ENCODE measurements at regions not wholly inside any gene's neighbourhood (a gene's known extent, or its start where the extent isn't known, plus 50 kb on each side); places are given as distances from the start of the nearest gene placed in this dataset.
"Not testable (repeated sequence)": the region's sequence is repeated elsewhere in the genome, so short reads cannot be mapped to it uniquely, and the experiment has no call there.

- no peak for DNase-seq (ENCODE audit: extremely low read depth in 1 of 2, low read depth in 1 of 2)
Measured at GRCh38 chr5:108602830-108603229, 144.9 kb upstream of the FER start.

- DNase-seq (ENCODE audit: extremely low read depth in 1 of 2, low read depth in 1 of 2): no peak
Measured at GRCh38 chr5:108590799-108591198, 156.9 kb upstream of the FER start.

DNA sequence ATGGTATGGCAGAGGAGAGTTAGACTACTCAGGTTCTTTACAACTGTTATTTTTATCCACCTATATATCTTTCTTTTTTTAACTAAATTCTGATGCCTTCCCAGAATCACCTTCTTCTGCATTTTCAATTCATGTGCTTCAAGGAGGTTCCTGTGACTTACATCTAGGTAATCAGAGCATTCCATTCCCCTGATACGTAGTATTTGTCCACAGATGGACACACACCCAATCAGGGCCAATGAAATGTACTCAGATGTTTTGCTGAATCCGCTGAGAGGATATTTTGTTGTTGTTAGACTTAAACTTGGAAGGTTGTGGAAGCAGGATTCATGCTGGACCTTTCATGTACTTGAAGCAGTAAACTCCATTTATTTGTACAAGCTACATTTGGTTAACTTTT is 159.4 kb upstream of the FER start:
- no peak for DNase-seq (ENCODE audit: extremely low read depth in 1 of 2, low read depth in 1 of 2)

GRCh38 chr5:108587821-108588220 is 159.9 kb upstream of the FER start:
- DNase-seq (ENCODE audit: extremely low read depth in 1 of 2, low read depth in 1 of 2): no peak

- DNase-seq (ENCODE audit: extremely low read depth in 1 of 2, low read depth in 1 of 2): no peak
Measured at GRCh38 chr5:108581026-108581425, 166.7 kb upstream of the FER start.

GRCh38 chr5:108579236-108579635 is 168.5 kb upstream of the FER start:
- DNase-seq (ENCODE audit: extremely low read depth in 1 of 2, low read depth in 1 of 2): no peak

DNA sequence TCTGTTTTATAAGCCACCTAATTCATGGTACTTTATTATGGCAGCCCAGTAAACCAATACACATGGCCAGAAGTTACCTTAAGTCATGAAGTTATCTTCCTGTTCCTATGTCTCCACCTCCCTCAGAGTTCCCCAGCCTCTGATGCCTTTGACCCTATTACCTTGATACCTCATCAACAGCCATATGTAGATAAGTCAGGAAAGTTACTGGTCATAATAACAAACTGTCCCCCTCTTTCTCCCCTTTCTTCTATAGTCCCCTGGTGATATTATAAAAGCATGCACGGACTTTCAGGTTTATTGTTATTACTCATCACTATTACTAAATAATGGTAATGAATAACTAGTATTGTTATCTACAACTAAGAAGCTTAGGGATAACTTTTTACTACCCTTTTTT is 168.9 kb upstream of the FER start:
- no peak for DNase-seq (ENCODE audit: extremely low read depth in 1 of 2, low read depth in 1 of 2)

- no peak for DNase-seq (ENCODE audit: extremely low read depth in 1 of 2, low read depth in 1 of 2)
Measured at GRCh38 chr5:108567429-108567828, 180.3 kb upstream of the FER start.

DNA sequence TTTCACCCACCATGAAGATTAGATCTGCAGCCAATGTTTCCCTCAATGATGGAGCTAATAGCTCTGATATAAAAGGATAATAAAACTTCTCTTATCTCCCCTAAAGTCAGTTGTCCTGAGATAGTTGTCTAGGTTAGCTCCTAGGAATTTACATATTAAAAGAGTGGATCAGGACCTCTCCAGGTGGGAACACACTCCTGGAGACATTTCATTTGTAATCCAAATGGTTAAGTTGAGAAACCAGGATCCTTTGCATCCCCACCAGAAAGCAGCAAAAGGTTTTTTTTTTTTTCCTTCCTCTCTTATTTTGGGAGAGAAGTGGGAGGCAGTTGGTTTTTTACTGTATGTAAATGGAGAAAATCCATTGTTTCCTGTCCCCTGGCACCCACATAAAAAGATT is 182.5 kb upstream of the FBXL17 start:
- no peak for DNase-seq (ENCODE audit: extremely low read depth in 1 of 2, low read depth in 1 of 2)

GRCh38 chr5:108562205-108562454 is 180.2 kb upstream of the FBXL17 start:
- DNase-seq (ENCODE audit: extremely low read depth in 1 of 2, low read depth in 1 of 2): no peak

GRCh38 chr5:108561416-108562204 is 179.7 kb upstream of the FBXL17 start:
- no peak for DNase-seq (ENCODE audit: extremely low read depth in 1 of 2, low read depth in 1 of 2)

DNA sequence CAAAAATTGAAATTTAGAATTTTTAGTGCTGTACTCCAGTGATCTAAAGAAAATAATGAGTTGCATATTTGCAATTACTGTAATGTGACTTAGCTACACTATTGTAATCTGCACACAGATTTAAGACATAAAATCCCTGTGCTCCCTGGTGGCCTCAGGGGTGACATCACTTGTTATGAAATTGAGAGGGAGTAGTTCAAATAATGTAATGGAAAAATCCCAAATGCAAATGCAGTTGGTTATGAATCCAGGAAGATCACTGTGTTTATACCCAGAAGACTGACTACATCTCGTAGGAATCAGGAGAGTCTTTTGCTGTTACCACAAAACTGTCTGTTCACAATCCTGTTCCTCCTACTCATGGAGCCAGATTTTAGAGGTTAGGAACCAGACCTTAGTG is 178.7 kb upstream of the FBXL17 start:
- no peak for DNase-seq (ENCODE audit: extremely low read depth in 1 of 2, low read depth in 1 of 2)

GRCh38 chr5:108560166-108560565 is 178.3 kb upstream of the FBXL17 start:
- no peak for DNase-seq (ENCODE audit: extremely low read depth in 1 of 2, low read depth in 1 of 2)

DNA sequence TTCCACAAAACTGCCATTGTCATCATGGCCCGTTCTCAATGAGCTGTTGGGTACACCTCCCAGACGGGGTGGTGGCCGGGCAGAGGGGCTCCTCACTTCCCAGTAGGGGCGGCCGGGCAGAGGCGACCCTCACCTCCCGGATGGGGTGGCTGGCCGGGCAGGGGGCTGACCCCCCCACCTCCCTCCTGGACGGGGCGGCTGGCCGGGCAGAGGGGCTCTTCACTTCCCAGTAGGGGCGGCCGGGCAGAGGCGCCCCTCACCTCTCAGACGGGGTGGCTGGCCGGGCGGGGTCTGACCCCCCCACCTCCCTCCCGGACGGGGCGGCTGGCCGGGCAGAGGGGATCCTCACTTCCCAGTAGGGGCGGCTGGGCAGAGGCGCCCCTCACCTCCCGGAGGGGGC is 176.9 kb upstream of the FBXL17 start:
- not testable (repeated sequence) for DNase-seq (ENCODE audit: extremely low read depth in 1 of 2, low read depth in 1 of 2)

DNA sequence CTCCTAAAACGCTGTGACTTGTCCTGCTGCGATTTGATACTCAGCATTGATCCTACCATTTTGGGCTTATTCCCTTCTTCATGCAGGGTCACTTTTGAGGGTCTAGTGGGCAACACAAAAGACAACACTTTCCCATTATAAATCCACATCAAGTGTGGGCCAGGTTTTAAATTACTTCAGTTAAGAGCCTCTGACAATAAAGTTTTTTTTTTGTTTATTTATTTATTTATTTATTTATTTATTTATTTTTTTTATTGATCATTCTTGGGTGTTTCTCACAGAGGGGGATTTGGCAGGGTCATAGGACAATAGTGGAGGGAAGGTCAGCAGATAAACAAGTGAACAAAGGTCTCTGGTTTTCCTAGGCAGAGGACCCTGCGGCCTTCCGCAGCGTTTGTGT is 176.2 kb upstream of the FBXL17 start:
- DNase-seq (ENCODE audit: extremely low read depth in 1 of 2, low read depth in 1 of 2): not testable (repeated sequence)

DNA sequence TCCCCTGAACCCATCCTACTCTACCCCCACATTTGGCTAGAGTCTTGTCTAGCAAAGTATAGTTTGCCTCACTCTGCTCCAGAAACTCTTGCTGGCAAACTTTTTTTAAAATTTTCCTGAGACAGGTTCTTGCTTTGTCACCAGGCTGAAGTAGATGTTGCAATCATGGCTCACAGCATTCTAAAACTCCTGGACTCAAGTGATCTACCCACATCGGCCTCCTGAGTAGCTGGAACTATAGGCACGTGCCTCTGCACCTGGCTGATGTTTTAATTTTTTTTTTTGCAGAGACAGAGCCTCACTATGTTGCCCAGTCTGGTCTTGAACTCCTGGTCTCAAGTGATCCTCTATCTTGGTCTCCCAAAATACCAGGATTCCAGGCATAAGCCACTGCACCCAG is 175.8 kb upstream of the FBXL17 start:
- no peak for DNase-seq (ENCODE audit: extremely low read depth in 1 of 2, low read depth in 1 of 2)

DNA sequence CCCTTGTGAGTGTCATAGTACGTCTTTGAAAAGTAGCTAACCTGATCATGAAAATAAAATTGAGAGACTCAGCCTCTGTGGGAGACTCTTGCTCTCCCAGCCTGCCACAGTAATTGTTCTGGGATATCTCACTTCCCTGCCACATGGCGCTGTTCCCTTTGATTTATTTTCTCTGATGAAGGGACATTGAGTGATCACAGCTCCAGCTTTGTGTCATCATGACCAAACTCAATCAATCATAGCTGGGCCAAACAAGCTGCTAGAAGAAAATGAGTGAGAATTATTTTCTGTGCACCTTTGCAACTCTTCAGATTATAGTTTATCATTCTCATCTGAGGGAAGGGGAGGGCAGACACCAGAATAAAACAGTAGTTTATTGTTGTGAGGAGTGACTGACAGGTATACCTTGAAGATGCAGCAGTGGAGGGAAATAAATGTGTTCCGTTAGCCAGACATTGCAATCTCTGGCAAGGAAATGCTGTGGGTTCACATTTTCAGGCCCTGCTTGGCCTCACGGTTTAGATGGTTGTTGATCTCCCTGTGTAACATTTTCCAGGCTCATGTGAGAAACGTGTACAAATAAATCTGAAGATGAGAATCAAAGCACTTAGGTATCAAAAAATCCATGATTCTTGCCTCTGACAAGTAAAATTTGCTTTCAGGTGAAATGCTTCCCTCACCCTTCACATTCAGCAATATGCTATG is 174.7 kb upstream of the FBXL17 start:
- DNase-seq (ENCODE audit: extremely low read depth in 1 of 2, low read depth in 1 of 2): no peak

- no peak for DNase-seq (ENCODE audit: extremely low read depth in 1 of 2, low read depth in 1 of 2)
Measured at GRCh38 chr5:108548684-108549596, 167.0 kb upstream of the FBXL17 start.

DNA sequence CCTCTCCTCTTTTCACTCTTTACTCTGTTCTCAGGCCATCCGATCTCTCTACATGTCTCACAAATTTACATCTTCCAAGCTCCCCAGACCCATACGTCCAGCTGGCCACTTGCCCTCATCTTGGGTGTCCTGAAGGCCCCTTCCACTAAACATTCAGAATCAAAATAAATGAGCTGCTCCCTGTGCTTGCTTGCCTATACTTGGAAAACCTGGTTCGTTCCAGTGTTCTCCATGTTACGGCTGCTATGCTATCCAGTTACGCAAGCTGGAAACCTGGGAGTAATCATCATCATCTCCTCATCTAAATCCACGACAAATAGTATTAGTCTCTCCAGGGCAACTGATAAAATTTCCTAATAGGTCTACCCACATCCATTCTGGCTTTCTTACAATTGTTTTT is 165.0 kb upstream of the FBXL17 start:
- DNase-seq (ENCODE audit: extremely low read depth in 1 of 2, low read depth in 1 of 2): no peak

GRCh38 chr5:108545301-108545700 is 163.4 kb upstream of the FBXL17 start:
- DNase-seq (ENCODE audit: extremely low read depth in 1 of 2, low read depth in 1 of 2): no peak

- DNase-seq (ENCODE audit: extremely low read depth in 1 of 2, low read depth in 1 of 2): no peak
Measured at GRCh38 chr5:108543486-108543885, 161.6 kb upstream of the FBXL17 start.

DNA sequence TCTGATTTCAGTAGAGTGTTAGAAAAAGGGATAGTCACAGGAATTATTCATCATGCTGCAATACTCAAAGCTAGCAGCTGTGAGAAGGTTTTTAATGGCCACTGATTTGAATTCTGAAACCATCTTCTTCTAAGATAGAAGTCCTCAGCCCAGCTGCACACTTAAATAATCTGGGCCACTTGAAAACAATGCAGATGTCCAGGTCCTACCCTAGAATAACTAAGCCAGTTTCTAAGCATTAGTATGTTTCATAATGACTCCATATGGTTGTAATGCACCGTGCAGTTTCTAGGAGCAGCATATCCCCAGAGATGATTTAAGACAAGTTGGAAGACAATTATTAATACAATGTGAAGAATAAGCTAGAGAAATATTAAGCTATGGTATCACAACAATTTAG is 159.9 kb upstream of the FBXL17 start:
- no peak for DNase-seq (ENCODE audit: extremely low read depth in 1 of 2, low read depth in 1 of 2)

All from stimulated activated CD8-positive, alpha-beta memory T cell treated with anti-CD3 and anti-CD28 coated beads, Interleukin-7, amount 100 ng/mL, for 48 hours (primary cell).